Osteoblast (primary cell): ENCODE measurements at regions not wholly inside any gene's neighbourhood (a gene's known extent, or its start where the extent isn't known, plus 50 kb on each side); places are given as distances from the start of the nearest gene placed in this dataset.

ENCODE experiments used
- DNase-seq: peaks from one replicate; pipeline ENCODE4 v3.0.0; 2011; ENCODE audit warnings: low spot score, mixed read lengths; ENCODE audit not compliant: insufficient read length; ENCODE audit errors: missing footprints
- H2AFZ ChIP-seq: 2 replicates; pipeline ENCODE4 v1.6.0; 2011; ENCODE audit warnings: mild to moderate bottlenecking, low read length
- H3K27ac ChIP-seq: 2 replicates; pipeline ENCODE4 v1.5.1; 2011; ENCODE audit warnings: mild to moderate bottlenecking, low read depth, low read length, moderate library complexity
- H3K27me3 ChIP-seq: 2 replicates; pipeline ENCODE4 v1.6.0; 2012; ENCODE audit warnings: mild to moderate bottlenecking, control low read depth, inconsistent platforms, low read length, moderate library complexity; ENCODE audit not compliant: insufficient read depth
- H3K36me3 ChIP-seq: 2 replicates; pipeline ENCODE4 v1.5.1; 2011; ENCODE audit warnings: mild to moderate bottlenecking, low read length, control low read depth, moderate library complexity; ENCODE audit not compliant: insufficient read depth
- H3K4me1 ChIP-seq: 2 replicates; pipeline ENCODE4 v1.5.1; 2011; ENCODE audit warnings: mild to moderate bottlenecking, low read length, control low read depth, moderate library complexity; ENCODE audit not compliant: insufficient read depth
- H3K4me2 ChIP-seq: 2 replicates; pipeline ENCODE4 v1.6.0; 2011; ENCODE audit warnings: mild to moderate bottlenecking, low read length; ENCODE audit not compliant: insufficient read depth
- H3K4me3 ChIP-seq: fragments of 200-600 bp; sonication (generic); 3 replicates; pipeline ENCODE4 v1.5.1; 2012; ENCODE audit warnings: mild to moderate bottlenecking, low read length, inconsistent platforms; ENCODE audit not compliant: insufficient read depth
- H3K79me2 ChIP-seq: 2 replicates; pipeline ENCODE4 v1.6.0; 2012; ENCODE audit warnings: mild to moderate bottlenecking, low read length, control low read depth, inconsistent platforms; ENCODE audit not compliant: insufficient read depth
- H3K9me3 ChIP-seq: 2 replicates; pipeline ENCODE4 v1.5.1; 2011; ENCODE audit warnings: low read depth, low read length, control low read depth
- H4K20me1 ChIP-seq: 2 replicates; pipeline ENCODE4 v1.6.0; 2012; ENCODE audit warnings: mild to moderate bottlenecking, low read length, control low read depth; ENCODE audit not compliant: insufficient read depth
- CTCF ChIP-seq: IDR thresholded peaks from 2 replicates; pipeline ENCODE4 v1.5.1; 2011; ENCODE audit warnings: mild to moderate bottlenecking, low read depth, low read length, moderate library complexity; ENCODE audit errors: extremely low read depth

DNA sequence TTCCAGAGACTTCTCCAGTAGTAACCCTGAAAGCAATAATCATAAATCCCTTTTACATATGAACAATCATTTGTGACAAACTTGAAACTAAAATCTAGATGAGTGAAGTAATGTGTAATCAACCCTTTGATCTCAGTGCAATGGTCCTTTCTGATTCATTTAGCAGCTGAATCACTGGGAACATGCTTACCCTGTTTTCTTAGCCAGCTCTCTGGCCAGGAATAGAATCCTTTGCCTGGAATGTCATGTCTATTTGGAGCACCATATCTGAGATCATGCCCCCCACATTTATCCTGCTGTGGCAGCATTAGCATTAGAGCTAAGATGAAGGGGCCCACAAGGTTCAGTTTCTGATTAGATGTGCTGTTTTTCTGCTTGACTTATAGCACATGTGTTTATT, 309.8 kb downstream of the OXSM start:
- Histone ChIP-seq H3K4me1 (no peaks in the 10 kb centered on the region), H3K36me3 (no peaks in the 10 kb centered on the region), H4K20me1 (no peaks in the 10 kb centered on the region), H3K79me2 (no peaks in the 10 kb centered on the region), H3K27ac (no peak overlapping the region), H3K4me2 (no peak overlapping the region), H2AFZ (no peak overlapping the region), H3K9me3 (no peaks in the 10 kb centered on the region), H3K27me3 (no peaks in the 10 kb centered on the region), H3K4me3 (no peak overlapping the region)
- no peak for TF ChIP-seq CTCF
- no peak for DNase-seq

DNA sequence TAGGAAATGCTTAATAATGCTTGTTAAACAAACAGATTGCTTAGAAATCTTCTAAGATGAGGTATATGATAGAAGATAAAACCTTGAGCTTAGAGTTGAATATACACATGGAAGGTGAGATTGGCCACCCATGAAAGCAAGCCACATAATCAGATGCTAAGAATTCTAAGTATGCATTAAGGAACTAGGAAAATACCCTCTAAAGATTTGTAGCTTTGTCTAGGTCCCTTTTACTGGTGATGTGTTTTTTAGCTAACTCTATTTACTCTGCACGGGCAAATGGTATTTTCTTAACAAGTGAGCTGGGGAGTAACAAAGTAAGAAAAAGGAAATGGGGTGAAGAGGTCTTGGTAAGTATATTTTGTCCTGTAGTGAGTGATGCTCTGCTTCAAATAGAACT, 310.3 kb downstream of the OXSM start:
- H3K36me3 ChIP-seq: no peaks in the 10 kb centered on the region
- DNase-seq: no peak
- no peak overlapping the region for H3K4me3 ChIP-seq
- no peaks in the 10 kb centered on the region for H3K4me1 ChIP-seq
- H3K27ac ChIP-seq: no peak overlapping the region
- no peaks in the 10 kb centered on the region for H3K9me3 ChIP-seq
- no peak overlapping the region for H2AFZ ChIP-seq
- H3K27me3 ChIP-seq: no peaks in the 10 kb centered on the region
- no peaks in the 10 kb centered on the region for H3K79me2 ChIP-seq
- no peak overlapping the region for H3K4me2 ChIP-seq
- no peaks in the 10 kb centered on the region for H4K20me1 ChIP-seq
- no peak for TF ChIP-seq CTCF

DNA sequence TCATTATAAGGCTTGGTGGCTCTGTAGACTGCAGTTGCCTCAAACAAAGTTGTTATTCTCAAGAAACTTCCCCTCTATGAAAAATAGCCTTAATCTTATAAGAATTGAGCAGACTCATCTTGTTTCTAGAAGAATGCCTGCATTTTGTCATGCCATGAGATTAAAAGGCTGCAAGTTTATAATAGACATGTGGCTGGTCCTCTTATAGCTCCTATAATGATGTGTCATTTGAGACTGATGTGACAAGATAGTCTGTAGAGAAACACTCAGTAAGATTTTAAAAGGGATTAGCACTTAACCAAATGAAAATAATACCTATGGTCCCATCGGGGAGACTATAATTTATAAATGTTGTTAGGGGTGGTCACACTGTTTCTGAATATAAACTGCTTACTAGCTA, 312.5 kb downstream of the OXSM start:
- Histone ChIP-seq H3K27me3 (no peaks in the 10 kb centered on the region), H3K4me1 (no peaks in the 10 kb centered on the region), H3K9me3 (no peaks in the 10 kb centered on the region), H3K79me2 (no peaks in the 10 kb centered on the region), H2AFZ (no peak overlapping the region), H3K27ac (no peak overlapping the region), H3K4me2 (no peak overlapping the region), H3K36me3 (no peaks in the 10 kb centered on the region), H3K4me3 (no peak overlapping the region), H4K20me1 (no peaks in the 10 kb centered on the region)
- no peak for TF ChIP-seq CTCF
- no peak for DNase-seq

- H4K20me1 ChIP-seq: no peaks in the 10 kb centered on the region
- H3K79me2 ChIP-seq: no peaks in the 10 kb centered on the region
- H3K27me3 ChIP-seq: no peaks in the 10 kb centered on the region
- TF ChIP-seq CTCF: no peak
- H2AFZ ChIP-seq: no peak overlapping the region
- no peaks in the 10 kb centered on the region for H3K9me3 ChIP-seq
- no peak overlapping the region for H3K4me3 ChIP-seq
- H3K4me2 ChIP-seq: no peak overlapping the region
- no peaks in the 10 kb centered on the region for H3K36me3 ChIP-seq
- H3K4me1 ChIP-seq: no peaks in the 10 kb centered on the region
- no peak overlapping the region for H3K27ac ChIP-seq
- DNase-seq: no peak
Observed at GRCh38 chr3:26104851-26105251, 315.0 kb downstream of the OXSM start.
